AG10803 (cell line): ENCODE measurements at regions not wholly inside any gene's neighbourhood (a gene's known extent, or its start where the extent isn't known, plus 50 kb on each side); places are given as distances from the start of the nearest gene placed in this dataset.

Source experiments
- DNase-seq: peaks from one replicate; pipeline ENCODE4 v3.0.0; 2010; ENCODE audit warnings: low read depth
- H3K4me3 ChIP-seq: 2 replicates; pipeline ENCODE4 v1.5.1; 2011; ENCODE audit warnings: mild to moderate bottlenecking, low read length, control low read depth
- CTCF ChIP-seq: conservative IDR thresholded peaks from 2 replicates; pipeline ENCODE4 v1.5.1; 2011; ENCODE audit warnings: mild to moderate bottlenecking, low read length, control low read depth, inconsistent platforms

- no peak overlapping the region for H3K4me3 ChIP-seq
- TF ChIP-seq CTCF: no peak
- DNase-seq: no peak
Observed at GRCh38 chr6:14207448-14207847, 89.9 kb downstream of the CD83 start.

- DNase-seq: no peak
- no peak overlapping the region for H3K4me3 ChIP-seq
- no peak for TF ChIP-seq CTCF
Observed at GRCh38 chr6:14209000-14209399, 91.4 kb downstream of the CD83 start.

- no peak for TF ChIP-seq CTCF
- DNase-seq: no peak
- no peak overlapping the region; the same call in 1 of the 2 replicates for H3K4me3 ChIP-seq
Observed at GRCh38 chr6:14210077-14210476, 92.5 kb downstream of the CD83 start.

- peak; percentile 84 for DNase-seq
- TF ChIP-seq CTCF: peak; percentile 30
- H3K4me3 ChIP-seq: peak overlapping the region; percentile 75
Observed at GRCh38 chr6:14210663-14211561, 93.3 kb downstream of the CD83 start.

GRCh38 chr6:14211562-14211942 is 94.0 kb downstream of the CD83 start:
- peak overlapping the region; percentile 74 for H3K4me3 ChIP-seq
- no peak for TF ChIP-seq CTCF
- DNase-seq: peak; percentile 33

- TF ChIP-seq CTCF: no peak
- peak overlapping the region; percentile 74 for H3K4me3 ChIP-seq
- no peak for DNase-seq
Observed at GRCh38 chr6:14212020-14212419, 94.4 kb downstream of the CD83 start.

GRCh38 chr6:14212632-14213031 is 95.1 kb downstream of the CD83 start:
- no peak overlapping the region for H3K4me3 ChIP-seq
- TF ChIP-seq CTCF: no peak
- DNase-seq: no peak
